Peyer's patch (tissue), 4 donors: ENCODE measurements at regions not wholly inside any gene's neighbourhood (a gene's known extent, or its start where the extent isn't known, plus 50 kb on each side); places are given as distances from the start of the nearest gene placed in this dataset.

Source experiments
- DNase-seq, 3 donors: peaks; one replicate each; pipeline ENCODE4 v3.0.0-alpha.2; 2017 to 2019
- H3K27ac ChIP-seq, 4 donors: fragments of 200-600 bp; sonication (generic); one replicate each; pipeline ENCODE4 v1.5.1; 2016 to 2019
- H3K27me3 ChIP-seq, 2 donors: fragments of 200-600 bp; sonication (generic); one replicate each; pipeline ENCODE4 v1.5.1; 2019
- H3K36me3 ChIP-seq, 3 donors: fragments of 200-600 bp; sonication (generic); one replicate each; pipeline ENCODE4 v1.5.1; 2016 to 2019
- H3K4me1 ChIP-seq, 4 donors: fragments of 200-600 bp; sonication (generic); one replicate each; pipeline ENCODE4 v1.5.1; 2016 to 2019
- H3K4me3 ChIP-seq, 4 donors: fragments of 200-600 bp; sonication (generic); 1 replicate in 3 of 4; 2 replicates in 1 of 4; pipeline ENCODE4 v1.5.1; 2016 to 2019; ENCODE audit warnings: mild to moderate bottlenecking in 1 of 4
- H3K9me3 ChIP-seq, 4 donors: fragments of 200-600 bp; sonication (generic); one replicate each; pipeline ENCODE4 v1.5.1; 2016 to 2019; ENCODE audit warnings: mild to moderate bottlenecking in 1 of 4
- POLR2A ChIP-seq, 2 donors: fragments of 450-650 bp; IDR thresholded peaks; one replicate each; pipeline ENCODE4 v1.5.1; 2017; ENCODE audit warnings: antibody characterized with exemption in 2 of 2, mild to moderate bottlenecking in 2 of 2, moderate library complexity in 2 of 2
- TF ChIP-seq, protein P1 (sequence below), 6 experiments: fragments of 450-650 bp in 4 of 6; fragments of 200-600 bp in 2 of 6; sonication (generic) in 1 of 6; IDR thresholded peaks; one replicate each; pipeline ENCODE4 v1.5.1; 2017 to 2019; ENCODE audit warnings: antibody characterized with exemption in 6 of 6, mild to moderate bottlenecking in 3 of 6, moderate library complexity in 1 of 6

DNA sequence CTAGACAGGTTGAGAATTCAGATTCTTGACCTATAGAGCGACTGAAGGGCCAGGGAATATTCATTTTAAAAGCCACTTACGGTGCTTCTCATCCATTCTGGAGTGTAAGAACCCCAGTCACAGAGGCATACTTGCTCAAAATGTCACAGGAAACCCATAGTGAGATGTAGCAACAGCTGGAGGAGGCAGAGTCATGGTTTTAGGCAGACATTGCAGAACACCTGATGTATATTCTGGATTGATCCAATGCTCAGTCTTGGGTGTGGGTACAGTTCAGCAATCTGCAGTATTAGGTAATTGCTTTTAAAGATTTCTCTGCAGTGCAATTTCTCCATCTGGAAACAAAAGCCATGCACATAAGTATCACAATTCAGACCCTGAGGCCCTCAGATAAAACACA lies 137.4 kb upstream of the SLC22A23 start:
- no peak for TF ChIP-seq POLR2A (IDR thresholded peaks at IDR 0.05)
- TF ChIP-seq, protein P1, sequence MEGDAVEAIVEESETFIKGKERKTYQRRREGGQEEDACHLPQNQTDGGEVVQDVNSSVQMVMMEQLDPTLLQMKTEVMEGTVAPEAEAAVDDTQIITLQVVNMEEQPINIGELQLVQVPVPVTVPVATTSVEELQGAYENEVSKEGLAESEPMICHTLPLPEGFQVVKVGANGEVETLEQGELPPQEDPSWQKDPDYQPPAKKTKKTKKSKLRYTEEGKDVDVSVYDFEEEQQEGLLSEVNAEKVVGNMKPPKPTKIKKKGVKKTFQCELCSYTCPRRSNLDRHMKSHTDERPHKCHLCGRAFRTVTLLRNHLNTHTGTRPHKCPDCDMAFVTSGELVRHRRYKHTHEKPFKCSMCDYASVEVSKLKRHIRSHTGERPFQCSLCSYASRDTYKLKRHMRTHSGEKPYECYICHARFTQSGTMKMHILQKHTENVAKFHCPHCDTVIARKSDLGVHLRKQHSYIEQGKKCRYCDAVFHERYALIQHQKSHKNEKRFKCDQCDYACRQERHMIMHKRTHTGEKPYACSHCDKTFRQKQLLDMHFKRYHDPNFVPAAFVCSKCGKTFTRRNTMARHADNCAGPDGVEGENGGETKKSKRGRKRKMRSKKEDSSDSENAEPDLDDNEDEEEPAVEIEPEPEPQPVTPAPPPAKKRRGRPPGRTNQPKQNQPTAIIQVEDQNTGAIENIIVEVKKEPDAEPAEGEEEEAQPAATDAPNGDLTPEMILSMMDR (IDR thresholded peaks at IDR 0.05): no peak
- no peak for DNase-seq
- Histone ChIP-seq H3K9me3 (no peaks in the 10 kb centered on the region), H3K36me3 (no peaks in the 10 kb centered on the region), H3K4me1 (no peaks in the 10 kb centered on the region), H3K4me3 (no peak overlapping the region), H3K27me3 (no peaks in the 10 kb centered on the region), H3K27ac (no peak overlapping the region)

DNA sequence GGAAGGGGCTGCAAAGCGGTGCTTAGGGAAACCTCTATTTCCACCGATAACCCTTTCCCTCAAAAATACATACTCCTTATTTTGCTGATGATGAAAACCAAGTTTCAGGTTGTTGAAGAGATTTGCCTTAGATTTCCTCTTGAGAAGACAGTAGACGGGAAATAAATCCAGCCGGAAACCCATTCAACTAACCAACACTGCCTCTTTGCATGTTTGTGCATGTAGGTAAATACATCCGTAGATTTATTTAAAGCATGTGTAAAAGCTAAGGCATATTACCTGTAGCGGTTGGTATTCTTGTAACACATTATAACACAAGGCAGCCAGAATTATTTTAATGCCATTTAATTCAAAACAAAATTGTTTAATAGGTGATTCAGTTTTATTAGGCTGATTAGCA lies 136.3 kb upstream of the SLC22A23 start:
- no peaks in the 10 kb centered on the region for H3K27me3 ChIP-seq
- TF ChIP-seq, protein P1 (IDR thresholded peaks at IDR 0.05): no peak
- no peak for TF ChIP-seq POLR2A (IDR thresholded peaks at IDR 0.05)
- H3K4me3 ChIP-seq: no peak overlapping the region
- H3K9me3 ChIP-seq: no peaks in the 10 kb centered on the region
- no peaks in the 10 kb centered on the region for H3K36me3 ChIP-seq
- H3K27ac ChIP-seq: no peak overlapping the region
- DNase-seq: no peak
- H3K4me1 ChIP-seq: no peaks in the 10 kb centered on the region

DNA sequence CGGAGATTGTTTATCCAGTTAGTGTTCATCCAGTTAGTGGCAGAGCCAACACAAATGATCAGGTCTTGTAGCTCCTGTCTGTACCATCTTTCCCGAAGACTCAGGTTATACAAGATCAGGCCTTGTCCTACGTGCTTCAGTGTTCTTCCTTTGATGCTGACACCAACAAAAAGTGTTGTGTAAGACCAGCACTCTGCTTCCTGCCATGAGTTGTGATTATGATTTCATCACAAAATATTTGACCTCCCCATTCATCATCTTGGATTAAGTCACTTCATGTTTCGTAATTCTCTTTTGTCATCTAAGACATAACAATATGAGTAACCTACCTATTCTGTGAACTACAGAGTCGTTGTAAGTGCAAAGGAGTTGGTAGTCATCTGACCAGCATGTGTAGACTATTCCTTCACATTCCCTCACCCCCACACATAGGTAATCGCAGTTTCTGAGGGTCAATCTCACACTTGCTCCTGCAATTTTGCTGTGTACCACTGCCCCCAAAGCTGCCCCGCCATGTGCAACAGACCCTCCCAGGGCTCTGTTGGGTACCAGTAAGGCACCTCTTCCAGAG lies 135.6 kb upstream of the SLC22A23 start:
- Histone ChIP-seq H3K27ac (no peak overlapping the region), H3K9me3 (no peaks in the 10 kb centered on the region), H3K4me3 (no peak overlapping the region), H3K27me3 (no peaks in the 10 kb centered on the region), H3K36me3 (no peaks in the 10 kb centered on the region), H3K4me1 (no peaks in the 10 kb centered on the region)
- TF ChIP-seq, protein P1 (IDR thresholded peaks at IDR 0.05): no peak
- no peak for TF ChIP-seq POLR2A (IDR thresholded peaks at IDR 0.05)
- DNase-seq: no peak

DNA sequence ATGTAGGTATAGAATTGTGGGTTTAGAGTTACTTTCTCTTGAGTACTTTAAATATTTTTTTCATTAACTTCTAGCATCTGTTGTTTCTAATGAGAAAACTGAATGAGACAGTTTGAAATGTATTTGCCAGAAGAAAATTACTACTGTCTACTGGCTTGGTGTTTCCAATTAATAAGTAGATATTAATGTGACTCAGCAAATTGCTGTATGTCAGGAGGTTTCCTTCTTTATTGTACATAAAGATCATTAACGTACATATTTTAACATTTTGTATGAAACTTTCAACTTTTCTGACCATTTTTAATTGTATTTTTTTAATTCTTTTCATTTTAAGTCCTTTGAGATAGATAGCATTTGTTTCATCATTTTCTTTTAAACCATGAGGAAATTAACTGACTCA lies 135.1 kb upstream of the SLC22A23 start:
- H3K4me1 ChIP-seq: no peaks in the 10 kb centered on the region
- no peak for TF ChIP-seq POLR2A (IDR thresholded peaks at IDR 0.05)
- TF ChIP-seq, protein P1 (IDR thresholded peaks at IDR 0.05): no peak
- no peaks in the 10 kb centered on the region for H3K36me3 ChIP-seq
- no peaks in the 10 kb centered on the region for H3K9me3 ChIP-seq
- no peak overlapping the region for H3K4me3 ChIP-seq
- H3K27ac ChIP-seq: no peak overlapping the region
- no peaks in the 10 kb centered on the region for H3K27me3 ChIP-seq
- DNase-seq: no peak

DNA sequence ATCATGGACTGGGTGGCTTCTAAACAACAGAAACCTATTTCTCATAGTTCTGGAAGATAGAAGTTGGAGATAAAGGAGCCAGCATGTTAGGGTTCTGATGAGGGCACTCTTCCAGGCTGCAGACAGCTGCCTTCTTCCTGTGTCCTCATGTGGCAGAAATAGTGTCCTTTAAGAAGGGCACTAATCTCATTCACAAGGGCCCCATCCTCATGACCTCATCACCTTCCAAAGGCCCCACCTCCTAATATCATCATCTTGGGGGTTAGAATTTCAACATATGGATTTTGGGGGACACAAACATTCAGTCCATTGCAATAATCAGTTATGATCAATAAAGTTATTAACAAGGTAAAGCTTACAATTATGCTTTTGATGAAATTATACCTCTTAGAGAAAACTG lies 130.8 kb upstream of the SLC22A23 start:
- no peaks in the 10 kb centered on the region for H3K4me1 ChIP-seq
- H3K9me3 ChIP-seq: no peaks in the 10 kb centered on the region
- no peaks in the 10 kb centered on the region for H3K36me3 ChIP-seq
- no peak overlapping the region for H3K4me3 ChIP-seq
- no peaks in the 10 kb centered on the region for H3K27me3 ChIP-seq
- no peak overlapping the region for H3K27ac ChIP-seq
- no peak for DNase-seq
- TF ChIP-seq, protein P1 (IDR thresholded peaks at IDR 0.05): no peak
- no peak for TF ChIP-seq POLR2A (IDR thresholded peaks at IDR 0.05)
